NCI-H345 (cell line): ENCODE measurements at regions not wholly inside any gene's neighbourhood (a gene's known extent, or its start where the extent isn't known, plus 50 kb on each side); places are given as distances from the start of the nearest gene placed in this dataset.
"Not testable (repeated sequence)": the region's sequence is repeated elsewhere in the genome, so short reads cannot be mapped to it uniquely, and the experiment has no call there.

ENCODE experiments used
- DNase-seq: peaks from one replicate; lab custom pipeline; 2025; lab: John Stamatoyannopoulos, UW

DNA sequence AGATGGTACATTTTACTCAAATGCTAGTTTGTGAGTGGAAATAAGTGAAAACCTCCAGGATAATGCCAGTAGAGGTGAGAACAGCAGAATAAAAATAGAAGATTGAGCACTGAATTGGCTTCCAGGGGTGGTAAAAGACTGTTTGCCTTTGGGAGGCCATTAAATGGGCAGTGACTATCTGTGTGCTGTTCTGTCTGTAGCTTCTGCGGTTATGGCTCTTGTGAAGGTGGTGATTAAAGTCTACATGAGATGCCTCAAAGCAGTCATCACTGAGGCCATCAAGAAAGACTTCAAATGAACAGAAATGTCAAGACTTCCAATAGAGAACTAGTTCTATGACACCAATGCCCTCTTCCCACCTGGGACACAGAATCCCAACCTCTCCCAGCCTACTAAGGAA, 108.8 kb downstream of the EFHB start:
- DNase-seq: no peak

DNA sequence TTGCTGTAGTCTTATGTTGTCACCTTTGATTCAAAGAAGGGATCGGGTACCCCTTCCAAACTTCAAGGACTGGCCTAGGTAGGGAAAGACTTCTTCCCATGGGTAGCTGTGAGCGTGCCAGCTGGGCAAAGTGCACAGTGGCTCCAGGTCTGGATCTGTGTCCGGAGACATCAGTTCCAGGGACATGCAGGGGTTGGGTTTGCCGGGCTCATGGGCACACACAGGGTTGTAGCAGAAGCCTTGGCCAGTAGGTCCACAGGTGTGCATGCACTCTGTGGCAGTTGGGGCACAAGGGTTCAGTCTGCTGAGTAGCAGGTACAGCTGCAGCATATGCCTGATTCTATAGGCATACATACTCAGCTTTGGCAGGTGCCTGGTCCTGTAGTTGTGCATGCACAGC, 111.2 kb downstream of the EFHB start:
- no peak for DNase-seq

DNA sequence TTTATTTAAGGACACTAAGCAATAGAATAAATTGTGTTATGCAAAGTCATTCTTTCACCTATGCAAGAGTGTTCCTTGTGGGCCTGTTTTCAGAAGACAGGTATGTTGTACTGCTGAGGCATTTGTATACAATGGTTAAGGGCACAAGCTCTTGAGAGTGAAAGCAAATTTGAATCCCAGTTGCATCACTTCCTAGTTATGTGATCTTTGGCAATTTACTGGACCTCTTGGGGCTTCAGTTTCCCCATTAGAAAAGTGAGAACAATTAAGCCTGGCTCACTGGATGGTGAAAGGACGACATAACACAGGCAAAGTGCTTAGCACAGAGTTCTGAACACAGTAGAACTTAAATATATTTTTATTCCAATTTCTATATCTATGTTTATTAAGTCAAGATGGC, 117.4 kb downstream of the EFHB start:
- no peak for DNase-seq

DNA sequence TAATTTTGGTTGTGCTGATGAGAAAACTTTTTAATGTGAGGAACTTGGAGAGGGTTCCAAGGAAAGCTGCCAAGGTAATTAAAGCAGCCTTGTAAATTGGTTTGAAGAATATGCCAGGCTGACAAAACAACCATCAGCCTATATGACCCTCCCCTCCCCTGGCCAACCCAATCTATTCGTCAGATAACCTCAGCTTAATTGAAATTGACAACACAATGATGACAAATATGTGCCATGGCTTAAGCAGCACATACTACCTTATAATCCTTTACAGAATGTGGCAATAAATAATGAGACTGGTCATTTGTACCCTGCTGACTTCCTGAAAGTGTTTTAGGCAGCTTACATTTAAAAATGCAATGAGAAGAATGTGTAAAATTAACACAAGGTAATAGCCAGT, 118.2 kb downstream of the EFHB start:
- no peak for DNase-seq

DNA sequence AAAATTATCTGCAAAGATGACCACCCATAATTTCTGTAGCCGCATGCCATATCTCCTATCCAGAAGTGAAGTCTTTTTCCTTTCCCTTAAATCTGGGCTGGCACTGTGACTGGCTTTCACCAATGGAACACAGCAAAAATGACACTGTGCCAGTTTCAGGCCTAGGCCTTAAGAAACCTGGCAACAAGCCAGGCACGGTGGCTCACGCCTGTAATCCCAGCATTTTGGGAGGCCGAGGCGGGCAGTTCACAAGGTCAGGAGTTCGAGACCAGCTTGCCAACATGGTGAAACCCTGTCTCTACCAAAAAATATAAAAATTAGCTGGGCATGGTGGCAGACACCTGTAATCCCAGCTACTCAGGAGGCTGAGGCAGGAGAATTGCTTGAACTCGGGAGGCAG, 120.3 kb downstream of the EFHB start:
- not testable (repeated sequence) for DNase-seq

DNA sequence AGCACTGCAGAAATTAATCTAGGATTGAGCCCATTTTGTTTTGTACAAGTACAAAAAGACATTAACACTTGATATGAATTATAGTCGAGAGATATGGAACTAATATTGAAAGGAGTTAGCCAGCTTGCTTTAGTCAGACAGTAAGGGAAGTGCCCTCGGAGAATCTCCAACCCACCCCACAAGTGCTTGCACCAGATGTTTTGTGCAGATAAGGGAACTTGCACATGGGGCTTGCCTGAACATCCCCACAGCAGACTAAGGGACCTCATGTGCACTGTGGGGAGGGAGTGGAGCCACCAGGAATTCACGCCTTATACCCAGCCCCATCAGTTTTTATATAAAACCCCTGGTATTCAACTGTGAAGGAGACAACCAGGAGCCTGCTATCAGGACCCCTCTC, 122.3 kb downstream of the EFHB start:
- DNase-seq: no peak

DNA sequence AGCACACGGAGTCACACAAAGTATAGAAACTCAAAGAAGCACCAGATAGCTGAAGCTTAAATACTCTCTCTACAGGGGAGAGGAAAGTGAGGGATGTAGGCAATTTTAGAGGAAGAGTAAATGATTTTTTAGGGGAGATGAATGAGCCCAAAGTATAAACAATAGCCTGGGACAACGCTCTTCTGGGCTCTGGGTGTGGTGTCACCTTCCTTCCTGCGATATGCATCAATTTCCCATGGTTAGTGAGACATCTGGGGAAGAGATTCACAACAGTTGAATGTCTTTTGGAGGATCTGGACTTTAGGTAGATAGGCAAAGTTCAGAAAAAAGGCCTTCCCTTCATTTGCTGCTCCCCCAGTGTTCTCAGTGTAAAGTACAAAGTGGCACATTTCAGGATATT, 125.2 kb downstream of the EFHB start:
- DNase-seq: no peak

DNA sequence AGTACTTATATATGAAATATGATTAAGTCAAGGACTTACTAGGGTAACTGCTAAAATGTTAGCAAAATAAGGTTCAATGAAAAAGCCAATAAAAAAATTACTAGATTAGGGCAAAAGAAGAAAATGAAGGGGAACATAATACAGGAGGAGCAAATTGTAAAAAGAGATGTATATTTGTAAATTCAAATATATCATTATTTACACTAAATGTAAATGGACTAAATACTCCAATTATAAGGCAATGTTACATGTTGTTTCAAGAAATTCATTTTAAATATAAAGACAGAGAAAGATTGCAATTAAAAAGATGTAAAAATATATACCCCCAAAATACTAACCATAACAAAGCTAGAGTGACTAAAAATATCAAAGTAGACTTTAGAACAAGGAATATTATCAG, 134.1 kb downstream of the EFHB start:
- no peak for DNase-seq

DNA sequence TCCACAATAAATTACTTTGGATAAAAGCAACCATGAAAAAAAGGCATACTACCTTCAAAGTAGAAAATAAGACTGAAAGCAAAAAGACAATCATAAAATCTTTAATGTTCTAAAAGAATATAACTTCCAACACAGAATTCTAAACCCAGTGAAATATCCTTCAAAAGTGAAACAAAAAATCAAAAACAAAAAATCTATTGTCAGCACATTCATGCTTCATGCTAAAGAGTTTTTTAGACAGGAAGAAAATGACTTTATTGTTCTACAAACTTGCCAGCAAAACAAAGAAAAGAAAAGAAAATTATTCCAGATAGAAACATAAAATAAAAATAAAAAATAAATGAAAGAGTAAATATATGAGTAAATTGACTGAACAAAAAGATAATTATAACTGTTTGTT, 134.9 kb downstream of the EFHB start:
- DNase-seq: no peak

DNA sequence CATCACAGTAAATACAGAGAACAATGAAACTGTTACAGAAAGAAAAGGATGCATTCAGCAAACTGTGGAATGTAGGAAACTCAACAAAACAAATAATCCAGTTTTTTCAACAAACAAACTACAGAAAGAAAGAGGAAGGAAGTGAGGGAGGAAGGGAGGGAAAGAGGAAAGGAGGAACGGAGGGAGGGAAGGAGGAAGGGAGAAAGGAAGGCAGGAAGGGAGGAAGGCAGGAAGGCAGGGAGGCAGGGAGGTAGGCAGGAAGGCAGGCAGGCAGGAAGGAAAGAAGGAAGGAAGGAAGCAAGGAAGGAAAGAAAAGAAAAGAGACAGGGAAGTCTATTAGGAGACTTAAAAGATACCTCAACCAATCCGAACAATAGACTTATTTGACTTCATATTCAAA, 135.7 kb downstream of the EFHB start:
- no peak for DNase-seq

DNA sequence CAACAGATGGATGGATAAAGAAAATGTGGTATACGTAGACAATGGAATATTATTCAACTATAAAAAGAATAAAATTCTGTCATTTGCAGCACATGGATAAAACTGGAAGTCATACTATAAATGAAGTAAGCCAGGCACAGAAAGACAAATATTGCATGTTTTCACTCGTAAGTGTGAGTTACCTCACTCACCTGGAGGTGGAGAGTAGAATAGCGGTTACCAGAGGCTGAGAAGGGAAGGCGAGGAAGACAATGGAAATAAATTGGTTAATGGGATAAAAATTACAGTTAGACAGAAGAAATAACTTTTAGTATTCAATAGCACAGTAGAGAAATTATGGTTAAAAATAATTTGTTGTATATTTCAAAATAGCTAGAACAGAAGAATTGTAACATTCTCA, 141.6 kb downstream of the EFHB start:
- DNase-seq: no peak

DNA sequence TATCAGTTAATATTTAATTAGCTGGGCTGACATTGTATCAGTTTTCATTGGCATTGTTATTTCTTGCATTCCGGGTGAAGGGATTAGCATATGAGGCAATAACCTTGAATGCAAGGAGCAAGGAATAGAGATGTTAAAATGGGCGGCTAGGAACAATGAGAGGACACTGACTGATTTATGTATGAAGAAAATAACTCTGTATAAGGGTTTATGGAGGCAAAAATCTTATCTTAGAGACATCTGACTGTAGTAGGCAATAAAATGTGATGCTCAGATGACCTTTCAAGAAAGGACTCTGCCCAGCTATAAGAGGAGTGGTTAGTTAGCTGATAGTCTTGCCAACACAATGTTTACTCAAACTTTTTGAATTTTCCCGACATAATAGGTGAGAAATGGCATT, 158.3 kb downstream of the EFHB start:
- no peak for DNase-seq

DNA sequence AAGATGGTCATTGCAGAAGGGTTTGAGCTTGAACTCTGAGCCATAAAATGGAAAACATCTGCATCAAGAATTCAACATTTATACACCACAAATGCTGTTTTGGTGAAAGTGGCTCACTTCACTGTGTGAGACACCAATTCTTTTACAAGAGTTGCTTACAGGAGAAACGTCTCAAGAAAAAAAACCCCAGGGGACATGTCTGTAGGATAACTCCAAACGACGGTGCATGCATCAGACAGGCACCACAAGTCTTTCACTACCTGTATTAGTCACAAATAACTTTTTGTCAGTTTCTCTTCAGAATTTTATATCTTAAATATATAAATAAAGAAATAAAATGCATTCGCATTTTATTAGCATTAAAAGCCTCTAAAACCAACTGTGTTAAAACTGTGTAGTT, 164.3 kb downstream of the EFHB start:
- no peak for DNase-seq

DNA sequence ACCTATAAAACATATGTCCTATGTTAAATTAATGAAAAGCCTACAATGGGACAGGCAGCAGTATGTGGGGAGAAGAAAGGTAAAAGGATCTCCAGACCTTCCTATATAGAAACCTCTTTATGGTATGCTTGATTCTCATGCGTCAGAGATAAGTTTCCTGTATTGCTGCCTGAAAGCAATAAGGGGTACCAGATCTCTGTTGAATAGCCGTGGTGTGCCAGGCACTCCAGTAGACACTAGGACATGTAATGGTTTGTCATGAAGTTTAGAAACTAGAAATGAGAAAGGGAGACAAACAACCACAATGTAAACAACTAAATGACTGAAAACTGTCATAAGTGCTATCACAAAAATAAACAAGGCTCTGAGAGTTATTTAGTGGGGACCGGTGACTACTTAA, 168.1 kb downstream of the EFHB start:
- no peak for DNase-seq

DNA sequence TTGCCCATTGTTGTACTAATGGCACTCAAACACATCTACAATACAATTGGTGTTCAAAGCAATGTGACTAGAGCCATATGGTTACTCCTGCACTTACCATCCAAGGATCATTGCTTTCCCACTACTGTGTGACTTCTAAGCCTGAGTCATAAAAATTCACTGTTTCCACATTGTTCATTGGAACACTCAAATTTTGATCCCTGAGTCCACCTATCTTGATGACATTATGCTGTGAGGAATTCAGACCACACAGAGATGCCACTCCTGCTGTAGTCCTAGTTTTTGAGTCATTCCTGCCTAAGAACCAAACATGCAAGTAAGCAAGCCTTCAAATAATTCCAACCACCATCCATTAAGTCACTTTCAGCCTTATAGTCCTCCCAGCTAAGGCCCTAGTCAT, 176.2 kb downstream of the EFHB start:
- no peak for DNase-seq

DNA sequence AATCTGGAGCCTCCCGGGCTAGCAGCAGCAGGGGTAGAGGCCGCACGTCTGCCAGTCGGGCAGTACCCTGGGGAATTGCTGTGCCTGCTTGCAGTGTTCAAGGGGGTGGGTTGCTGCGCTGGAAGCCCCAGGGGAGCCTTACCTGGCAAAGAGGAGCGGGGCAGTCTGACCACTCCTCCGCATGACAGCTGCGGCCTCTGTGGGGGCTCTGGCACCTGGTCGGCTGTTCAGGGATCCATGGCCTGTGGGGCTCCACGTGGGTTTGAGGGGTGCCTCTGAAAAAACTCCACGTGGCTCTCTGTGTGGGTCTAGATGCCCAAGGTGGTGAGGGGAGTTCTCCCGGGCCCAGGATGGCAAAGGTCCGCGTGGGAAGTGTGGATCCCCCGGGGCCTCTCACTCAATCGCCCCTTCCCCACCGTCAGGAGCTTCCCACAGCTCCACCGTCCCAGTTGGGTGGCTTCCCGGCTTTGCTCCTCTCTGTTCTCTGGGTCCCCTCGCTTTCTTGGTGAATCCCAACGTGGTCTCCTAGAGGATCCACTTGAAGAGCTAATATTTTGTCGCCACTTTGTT, 184.5 kb downstream of the EFHB start:
- no peak for DNase-seq

DNA sequence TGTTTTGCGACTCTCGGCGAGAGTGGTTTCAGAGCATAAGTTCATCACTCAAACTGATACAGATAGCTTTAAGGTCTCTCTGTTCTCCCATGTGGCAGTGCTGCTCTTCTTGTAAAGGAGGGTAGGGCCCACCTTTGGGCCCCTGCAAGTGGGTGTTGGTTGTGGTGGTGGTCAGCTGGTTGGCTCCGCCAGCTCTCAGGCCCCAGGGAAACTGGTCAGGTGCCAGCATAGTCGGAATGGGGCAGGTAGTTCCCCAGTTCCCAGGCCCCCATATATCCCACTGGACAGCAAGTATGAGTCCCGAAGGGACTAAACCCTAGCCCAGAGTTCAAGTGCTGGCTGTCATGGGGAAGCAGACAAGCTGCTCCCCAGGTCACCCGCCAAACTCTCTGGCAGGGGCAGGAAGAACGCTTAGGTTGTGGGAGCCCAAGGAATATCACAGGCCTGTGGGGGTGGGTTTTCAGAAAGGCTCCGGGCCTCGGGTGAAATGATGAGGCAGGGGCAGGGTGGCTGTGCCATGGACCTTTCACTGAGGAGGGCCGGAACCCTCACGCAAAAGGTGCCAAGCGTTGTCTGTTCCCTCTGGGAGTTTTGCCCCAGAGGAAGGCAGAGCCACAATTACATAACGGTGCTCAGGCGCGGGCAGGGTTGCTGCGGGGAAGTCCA, 185.1 kb downstream of the EFHB start:
- no peak for DNase-seq

DNA sequence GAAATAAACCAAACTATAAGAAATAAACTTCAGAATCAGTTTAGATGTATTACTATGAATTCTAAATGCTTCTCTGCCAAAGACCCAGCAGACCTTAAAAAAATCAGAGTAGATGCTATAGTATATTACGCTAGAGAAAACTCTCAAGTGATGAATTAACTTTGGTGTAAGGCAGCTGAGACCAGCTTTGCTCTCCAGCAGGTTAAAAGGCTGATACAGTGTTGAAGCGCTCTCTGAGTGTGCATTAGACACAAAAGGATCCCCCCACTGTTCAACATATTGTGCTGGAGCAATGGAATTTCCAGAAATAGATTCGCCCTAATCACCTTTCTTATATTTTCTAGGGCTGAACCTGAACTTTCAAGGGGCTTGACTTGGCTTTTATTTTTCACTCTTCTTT, 190.0 kb downstream of the EFHB start:
- peak; percentile 13 for DNase-seq

DNA sequence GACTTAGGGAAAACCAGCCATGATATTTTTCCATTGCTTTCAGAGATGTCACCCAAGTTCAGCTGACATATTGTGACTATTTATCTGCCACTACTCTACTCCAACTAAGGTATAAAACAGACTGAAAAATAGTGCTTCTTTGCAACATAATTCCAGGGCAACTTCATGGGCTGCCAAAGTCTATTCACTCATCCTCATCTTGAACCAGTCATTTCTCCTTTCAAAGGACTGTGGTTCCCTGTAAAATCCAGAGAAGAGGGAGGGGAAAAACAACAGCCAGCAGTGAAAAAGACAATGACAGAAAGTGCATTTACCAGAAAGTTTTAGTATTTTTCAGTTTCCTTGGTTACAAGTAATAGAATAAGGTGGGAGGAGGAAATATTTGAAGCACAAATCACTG, 191.1 kb downstream of the EFHB start:
- no peak for DNase-seq

DNA sequence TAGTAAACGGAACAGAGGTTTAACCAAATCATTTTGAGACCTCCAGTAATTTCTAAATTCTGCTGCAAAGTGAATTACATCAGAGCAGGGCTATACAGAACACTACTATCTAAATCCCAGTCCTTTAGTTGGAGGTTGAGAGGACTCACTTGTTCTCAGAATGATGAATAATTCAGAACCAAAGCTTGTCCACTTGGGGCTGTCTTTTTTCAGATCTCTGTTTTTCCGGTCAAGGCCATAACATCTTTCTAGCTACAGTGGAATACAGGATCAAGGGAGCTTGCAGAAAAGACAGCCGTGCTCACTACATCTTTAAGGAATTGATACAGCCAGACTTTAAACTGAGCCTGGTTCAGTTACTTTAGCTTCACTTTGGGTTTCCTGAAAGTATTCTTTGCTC, 194.5 kb downstream of the EFHB start:
- DNase-seq: no peak

DNA sequence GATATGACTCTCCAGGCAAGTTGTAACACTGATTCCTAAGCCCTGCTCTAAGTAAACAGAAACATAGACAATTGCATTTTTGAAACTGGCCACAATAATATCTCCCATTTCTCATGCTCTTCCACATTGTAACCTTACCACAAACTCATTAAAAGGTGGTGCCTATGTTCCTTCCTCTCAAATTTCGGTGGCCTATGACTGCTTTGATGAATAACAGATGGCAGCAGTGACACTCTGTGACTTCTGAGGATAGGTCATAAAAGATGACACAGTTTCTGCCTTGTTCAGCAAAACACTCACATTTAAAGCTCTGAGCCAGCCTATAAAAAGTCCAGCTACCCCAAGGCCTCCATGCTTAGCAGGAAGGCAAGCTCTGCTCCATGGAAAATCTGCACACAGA, 195.2 kb downstream of the EFHB start:
- no peak for DNase-seq

DNA sequence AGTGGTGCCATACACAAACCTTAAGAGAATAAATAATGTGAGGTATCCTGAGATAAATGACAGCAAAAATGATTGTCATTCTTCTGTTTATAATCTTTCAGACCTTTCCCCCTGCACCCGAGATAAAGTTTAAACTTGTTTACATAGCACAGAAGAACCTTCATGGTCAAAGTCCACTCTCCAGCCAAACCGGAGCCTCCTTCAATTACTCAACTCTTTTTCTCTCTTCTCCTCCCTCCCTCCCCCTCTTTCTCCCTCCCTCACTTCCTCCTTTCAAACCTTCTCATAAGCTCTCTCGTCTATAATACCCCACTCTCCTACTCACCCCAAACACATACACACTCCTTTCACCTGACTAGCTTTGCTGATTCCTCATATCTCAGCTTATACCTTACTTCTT, 198.9 kb downstream of the EFHB start:
- DNase-seq: no peak

DNA sequence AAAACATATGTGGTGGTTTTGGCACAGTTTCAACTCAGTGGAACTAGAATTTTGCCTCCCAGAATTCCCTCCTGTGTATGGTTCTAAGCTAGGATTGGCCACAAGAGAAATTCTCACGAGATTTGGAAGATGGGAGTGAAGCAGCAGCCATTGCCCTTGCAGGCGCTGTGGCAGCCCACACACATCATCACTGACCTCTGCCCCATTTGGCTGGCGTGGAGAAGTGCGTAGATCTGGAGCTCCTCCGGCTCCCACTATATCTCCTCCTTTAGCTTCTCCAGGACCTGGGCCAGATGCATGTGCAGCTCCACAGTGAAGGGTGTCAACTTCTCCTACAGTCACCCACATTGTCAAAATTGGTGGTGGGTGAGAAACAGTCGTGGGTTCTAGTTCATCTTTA, 199.6 kb downstream of the EFHB start:
- no peak for DNase-seq

DNA sequence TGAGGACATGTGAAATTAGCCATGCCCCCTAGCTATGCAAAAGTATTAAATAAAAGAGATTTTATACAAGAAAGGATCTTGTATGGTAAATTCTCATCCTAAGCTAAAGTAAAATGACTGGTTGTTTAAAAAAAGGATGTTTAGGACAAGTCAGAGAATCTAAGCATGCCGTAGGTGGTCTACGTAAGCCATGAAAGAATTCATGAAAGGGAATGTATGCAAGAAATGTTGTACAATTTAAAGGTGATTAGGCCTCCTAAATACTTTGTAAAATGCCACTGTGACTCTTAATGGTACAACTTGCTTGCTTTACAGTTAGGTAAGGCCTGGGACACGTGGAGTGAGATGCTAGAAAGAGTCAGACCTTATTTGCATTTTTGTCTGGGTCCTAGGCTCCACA, 209.0 kb downstream of the EFHB start:
- DNase-seq: no peak

DNA sequence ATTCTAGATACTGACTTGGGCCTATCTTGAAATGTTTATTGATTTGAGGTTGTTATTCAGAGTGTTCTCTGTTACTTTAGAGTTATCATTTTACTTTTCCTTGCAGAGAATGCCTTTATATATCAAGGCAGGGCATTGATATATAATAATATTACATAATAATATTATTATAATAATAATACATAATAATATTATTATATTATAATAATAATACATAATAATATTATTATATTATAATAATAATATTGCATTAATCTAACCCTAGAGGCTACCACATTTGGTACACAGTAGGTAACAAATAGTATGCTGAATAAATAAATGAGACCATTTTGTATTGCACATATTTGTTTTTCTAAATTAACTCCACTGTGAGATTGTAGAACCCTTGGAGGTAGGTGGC, 216.3 kb downstream of the EFHB start:
- no peak for DNase-seq
